Kidney glomerular epithelial cell (primary cell): ENCODE measurements at regions not wholly inside any gene's neighbourhood (a gene's known extent, or its start where the extent isn't known, plus 50 kb on each side); places are given as distances from the start of the nearest gene placed in this dataset.

ENCODE experiments used
- DNase-seq: peaks from one replicate; lab custom pipeline; 2025; lab: John Stamatoyannopoulos, UW

DNA sequence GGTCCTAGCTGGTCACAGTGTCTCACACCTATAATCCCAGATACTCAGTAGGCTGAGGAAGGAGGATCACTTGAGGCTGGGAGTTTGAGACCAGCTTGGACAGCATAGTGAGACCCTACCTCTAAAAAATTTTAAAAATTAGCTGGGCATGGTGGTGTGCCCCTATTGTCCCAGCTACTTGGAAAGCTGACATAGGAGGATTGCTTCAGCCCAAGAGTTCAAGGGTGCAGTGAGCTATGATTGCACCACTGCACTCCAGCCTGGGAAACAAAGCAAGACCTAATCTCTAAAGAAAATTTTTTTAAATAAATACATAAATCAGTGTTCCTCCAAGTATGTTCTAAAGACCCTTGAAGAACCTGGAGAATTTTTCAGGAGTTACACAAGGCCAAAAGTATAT, 50.6 kb upstream of the GNAO1 start:
- no peak for DNase-seq

GRCh38 chr16:56137269-56137668, 54.0 kb upstream of the GNAO1 start:
- no peak for DNase-seq

DNA sequence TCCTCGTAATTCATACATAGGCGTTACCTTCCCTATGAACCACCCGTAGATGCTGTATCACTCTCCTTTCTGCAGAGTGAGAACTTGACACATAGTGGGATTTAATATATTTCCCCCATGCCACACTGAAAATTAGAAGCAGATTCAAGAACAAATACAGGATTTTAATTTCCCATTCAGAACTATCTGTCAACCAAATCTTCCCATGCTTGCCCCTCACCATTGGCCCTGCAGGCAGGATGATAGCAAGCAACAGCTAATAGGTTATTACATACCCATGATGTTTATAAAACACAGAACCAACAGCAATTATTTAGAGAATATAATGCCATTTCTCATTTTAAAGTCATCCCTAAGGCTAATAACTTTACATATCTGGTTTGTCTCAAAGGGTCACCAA, 55.0 kb upstream of the GNAO1 start:
- DNase-seq, result no peak

- DNase-seq, result no peak
Measured at GRCh38 chr16:56134790-56135189, 56.5 kb upstream of the GNAO1 start.

GRCh38 chr16:56125922-56126321, 65.4 kb upstream of the GNAO1 start:
- DNase-seq, result no peak

- no peak for DNase-seq
Measured at GRCh38 chr16:56122251-56122650, 69.0 kb upstream of the GNAO1 start.

GRCh38 chr16:56121156-56121500, 70.2 kb upstream of the GNAO1 start:
- no peak for DNase-seq

DNA sequence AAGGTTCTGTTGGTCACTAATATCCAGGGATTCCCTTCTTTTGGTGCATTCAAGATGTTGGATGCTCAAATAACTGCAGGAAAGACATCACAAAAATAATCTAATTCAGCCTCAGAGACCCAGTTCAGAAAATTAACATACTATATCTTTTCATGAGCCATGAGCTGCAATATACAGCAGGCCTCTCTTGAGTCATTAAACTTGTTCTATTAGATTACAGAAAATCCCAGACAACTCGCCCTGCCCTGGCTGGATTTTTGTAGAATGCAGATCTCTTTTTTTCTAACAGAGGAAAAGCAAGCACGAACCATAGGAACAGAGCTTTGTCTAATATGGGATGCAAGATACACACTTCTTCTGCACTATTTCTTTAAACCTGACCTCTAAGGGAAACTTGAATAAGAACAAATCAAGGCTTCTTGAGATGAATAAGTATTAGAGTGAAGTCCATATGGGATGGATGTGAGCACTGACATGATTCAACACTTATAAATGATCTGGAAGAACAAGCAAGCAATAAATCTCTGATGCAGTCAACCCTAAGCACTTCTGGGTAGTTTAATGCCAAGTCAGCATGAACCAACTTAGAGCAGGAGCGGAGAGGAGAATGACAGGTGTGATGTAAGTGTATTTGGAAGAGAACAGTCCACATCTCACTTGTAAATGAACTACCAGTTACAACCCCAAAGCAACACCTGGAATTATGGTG, 70.7 kb upstream of the GNAO1 start:
- DNase-seq, result no peak

DNA sequence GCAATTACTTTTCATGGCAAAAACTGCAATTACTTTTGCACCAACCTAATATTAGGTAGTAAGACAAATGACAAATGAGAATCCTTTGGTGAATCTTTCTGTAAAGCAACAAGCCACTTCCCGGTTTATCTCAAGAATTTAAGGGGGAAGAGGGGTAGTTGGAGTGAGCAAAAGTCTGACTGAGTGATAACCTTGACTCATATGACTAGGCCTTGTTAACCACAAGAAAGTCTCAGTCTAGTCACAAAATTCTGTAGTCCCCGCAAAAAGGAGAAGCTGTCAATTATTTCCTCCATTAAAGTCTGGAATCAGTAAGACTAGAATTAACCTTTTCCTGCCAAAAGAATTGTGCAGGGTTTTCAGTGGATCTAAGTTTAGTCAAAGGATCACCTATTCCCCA, 72.2 kb upstream of the GNAO1 start:
- no peak for DNase-seq

- DNase-seq, result no peak
Measured at GRCh38 chr16:56116577-56116964, 74.7 kb upstream of the GNAO1 start.

DNA sequence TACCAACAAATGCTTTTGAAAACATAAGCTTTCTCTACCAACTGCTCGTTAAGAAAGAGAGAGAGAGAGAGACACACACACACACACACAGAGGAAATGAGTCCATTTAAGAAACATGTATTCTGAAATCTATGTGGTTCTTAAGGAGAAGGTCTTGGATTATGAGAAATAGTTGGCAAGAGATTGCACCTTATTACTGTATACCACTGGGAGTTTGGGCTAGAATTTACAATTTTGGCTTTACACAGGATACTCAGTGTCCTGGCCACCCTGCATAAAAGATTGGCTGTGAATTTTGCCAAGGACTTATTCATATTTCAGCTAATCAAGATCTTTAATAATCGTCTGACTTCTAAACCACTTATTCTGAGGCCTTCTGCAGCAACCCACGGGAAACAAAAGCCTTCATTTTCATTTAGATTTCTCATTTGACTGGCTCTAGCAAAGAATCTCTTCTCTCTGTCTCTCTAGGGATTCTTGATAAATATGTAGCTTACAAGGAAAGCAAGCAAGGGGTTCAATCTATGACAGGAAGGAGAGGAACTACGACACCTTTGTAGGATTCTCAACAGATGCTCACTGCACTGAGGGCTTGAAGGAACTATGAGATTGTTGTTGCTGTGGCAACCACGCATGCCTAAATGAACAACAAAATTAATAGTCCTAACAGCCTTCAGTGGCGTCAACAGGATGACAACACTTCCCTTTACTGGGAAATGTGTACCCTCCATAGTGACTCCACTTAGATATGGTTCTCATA, 75.3 kb upstream of the GNAO1 start:
- DNase-seq, result no peak

- no peak for DNase-seq
Measured at GRCh38 chr16:56113223-56113622, 78.1 kb upstream of the GNAO1 start.

DNA sequence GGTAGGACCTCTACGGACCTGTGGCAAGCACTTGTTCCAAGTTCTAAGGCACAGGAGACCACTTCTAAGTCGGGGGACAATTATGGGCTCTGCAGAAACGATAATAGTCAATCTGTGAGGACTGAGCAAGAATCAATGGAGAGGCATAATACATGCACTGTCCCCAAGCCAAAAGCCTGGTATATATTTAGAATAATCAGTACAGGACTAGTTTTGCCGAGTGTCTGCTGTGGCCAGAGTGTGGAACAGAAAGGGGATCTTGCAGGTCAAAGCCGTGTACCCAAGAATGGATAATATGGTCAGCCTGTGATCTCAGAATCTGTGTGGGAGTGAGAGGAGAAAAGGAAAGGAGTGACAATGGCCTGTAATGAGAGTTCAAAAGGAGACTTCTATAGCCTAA, 80.2 kb upstream of the GNAO1 start:
- no peak for DNase-seq

GRCh38 chr16:56109994-56110393, 81.3 kb upstream of the GNAO1 start:
- no peak for DNase-seq

DNA sequence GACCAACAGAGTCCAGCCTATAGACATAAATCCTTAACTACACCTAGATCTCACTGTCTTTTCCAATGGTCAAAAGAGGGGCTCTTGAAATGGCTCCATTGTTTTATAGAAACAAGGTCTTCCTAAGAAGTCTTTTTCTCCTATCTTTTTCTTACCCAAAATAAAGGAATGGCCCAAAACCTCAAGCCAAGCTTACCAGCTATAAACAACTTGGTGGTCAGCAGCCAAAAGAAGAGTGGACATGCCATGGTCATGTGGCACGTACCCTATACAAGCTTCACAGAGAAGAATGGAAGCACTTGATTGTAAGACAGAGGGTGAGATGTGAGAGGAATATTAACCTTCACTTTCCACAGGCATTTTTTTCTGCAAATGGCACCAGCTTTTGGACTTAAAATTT, 82.1 kb upstream of the GNAO1 start:
- DNase-seq, result no peak

DNA sequence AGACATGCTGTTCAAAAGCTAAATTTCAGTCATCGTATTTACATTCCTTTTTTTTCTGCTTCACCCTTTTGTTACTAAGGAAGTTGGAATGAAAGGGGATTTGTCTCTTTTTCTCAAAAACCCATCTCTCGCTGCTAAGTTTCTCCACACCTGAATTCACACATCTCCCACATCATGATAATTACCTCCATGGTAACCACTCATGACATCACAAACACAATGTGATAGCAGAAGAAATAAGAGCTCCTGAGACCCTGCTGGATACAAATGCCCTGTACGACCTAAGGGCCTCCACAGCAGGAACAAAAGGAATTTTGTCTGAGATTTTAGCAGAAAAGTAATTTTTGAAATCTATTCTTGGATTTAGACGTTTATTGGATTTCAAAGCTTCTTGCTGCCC, 82.6 kb upstream of the GNAO1 start:
- no peak for DNase-seq

GRCh38 chr16:56108056-56108471, 83.2 kb upstream of the GNAO1 start:
- no peak for DNase-seq

DNA sequence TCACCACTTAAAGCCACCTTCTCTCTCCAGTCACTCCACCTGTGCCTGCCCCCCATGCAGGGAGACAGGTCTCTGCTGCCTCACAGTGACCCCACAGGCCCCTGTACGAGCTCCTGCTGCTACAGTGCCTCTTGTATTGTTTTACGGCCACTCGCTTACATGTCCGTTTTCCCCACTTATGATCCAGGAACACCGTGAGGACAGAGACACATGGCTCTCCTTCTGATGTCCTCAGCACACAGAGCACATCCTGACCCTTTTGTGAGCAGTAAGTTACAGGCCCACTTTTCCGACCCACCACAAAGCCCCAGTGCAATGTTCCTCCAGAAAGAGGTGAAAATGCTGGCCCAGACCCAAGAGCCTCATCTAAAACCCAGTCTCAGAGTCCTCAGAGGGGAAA, 84.8 kb upstream of the GNAO1 start:
- no peak for DNase-seq

DNA sequence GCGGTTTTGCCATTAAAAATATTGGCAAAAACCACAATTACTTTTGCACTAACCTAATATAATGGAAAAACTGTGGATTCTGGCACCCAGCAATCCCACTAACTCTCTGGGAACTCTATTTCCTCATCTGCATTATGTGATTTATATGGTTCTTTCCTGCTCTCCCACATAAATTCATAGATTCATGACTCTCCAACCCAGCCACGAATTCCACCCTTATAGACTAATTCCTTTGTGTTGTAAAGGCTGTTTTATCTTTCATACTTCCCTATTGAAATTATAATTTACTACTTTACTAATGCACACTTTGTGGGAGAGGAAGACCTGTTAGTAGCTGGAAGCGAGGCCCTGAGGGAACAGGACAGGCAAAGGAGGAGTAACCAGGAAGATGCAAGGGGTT, 88.4 kb upstream of the GNAO1 start:
- DNase-seq, result no peak

- DNase-seq, result no peak
Measured at GRCh38 chr16:56102183-56102686, 89.1 kb upstream of the GNAO1 start.

GRCh38 chr16:56101480-56101879, 89.8 kb upstream of the GNAO1 start:
- no peak for DNase-seq

- DNase-seq, result no peak
Measured at GRCh38 chr16:56097306-56097705, 94.0 kb upstream of the GNAO1 start.

DNA sequence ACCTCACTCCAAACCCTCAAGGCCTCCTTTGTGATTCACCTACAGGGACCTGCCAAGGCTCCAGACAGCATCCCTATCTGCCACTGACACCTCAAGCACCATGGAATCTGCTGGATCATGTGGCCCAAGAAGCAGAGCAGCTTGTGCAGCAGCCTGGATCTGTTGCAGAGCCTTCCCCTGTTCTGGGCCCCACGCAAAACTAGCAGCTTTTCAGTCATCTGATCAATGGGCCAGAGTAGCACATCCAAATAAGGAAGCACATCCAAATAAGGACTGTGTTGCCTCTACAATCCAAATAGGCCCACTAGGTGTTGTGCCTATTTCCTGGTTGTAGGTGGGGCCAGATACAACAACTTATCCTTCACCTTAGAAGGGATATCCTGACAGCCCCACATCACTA, 97.1 kb upstream of the GNAO1 start:
- no peak for DNase-seq

DNA sequence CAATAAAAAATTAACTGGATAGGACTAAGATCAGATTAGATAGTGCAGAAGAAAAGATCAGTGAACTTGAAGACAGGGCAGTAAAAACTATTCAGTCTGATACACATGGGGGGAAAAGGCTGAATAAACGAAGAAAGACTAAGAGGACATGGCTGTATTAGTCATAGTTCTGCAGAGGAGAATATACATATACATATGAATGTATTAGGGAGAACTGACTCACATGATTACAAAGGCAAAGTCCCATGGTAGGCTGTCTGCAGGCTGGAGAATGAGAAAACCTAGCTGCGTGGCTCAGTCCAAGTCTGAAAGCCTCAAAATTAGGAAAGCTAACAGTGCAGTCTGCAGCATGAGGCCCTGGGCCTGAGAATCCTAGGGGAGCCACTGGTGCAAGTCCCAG, 98.2 kb upstream of the GNAO1 start:
- DNase-seq, result no peak
